Activated CD8-positive, alpha-beta memory T cell treated with anti-CD3 and anti-CD28 coated beads for 48 hours (primary cell): ENCODE measurements at regions not wholly inside any gene's neighbourhood (a gene's known extent, or its start where the extent isn't known, plus 50 kb on each side); places are given as distances from the start of the nearest gene placed in this dataset.
"Not testable (repeated sequence)": the region's sequence is repeated elsewhere in the genome, so short reads cannot be mapped to it uniquely, and the experiment has no call there.

Experiments
- DNase-seq, 3 experiments: peaks; one replicate each; pipeline ENCODE4 v3.0.0-alpha.2; 2020; ENCODE audit warnings: low read depth in 2 of 3, low spot score in 2 of 3

GRCh38 chr1:30229960-30230359 is 493.4 kb downstream of the MATN1 start:
- DNase-seq = no peak

DNA sequence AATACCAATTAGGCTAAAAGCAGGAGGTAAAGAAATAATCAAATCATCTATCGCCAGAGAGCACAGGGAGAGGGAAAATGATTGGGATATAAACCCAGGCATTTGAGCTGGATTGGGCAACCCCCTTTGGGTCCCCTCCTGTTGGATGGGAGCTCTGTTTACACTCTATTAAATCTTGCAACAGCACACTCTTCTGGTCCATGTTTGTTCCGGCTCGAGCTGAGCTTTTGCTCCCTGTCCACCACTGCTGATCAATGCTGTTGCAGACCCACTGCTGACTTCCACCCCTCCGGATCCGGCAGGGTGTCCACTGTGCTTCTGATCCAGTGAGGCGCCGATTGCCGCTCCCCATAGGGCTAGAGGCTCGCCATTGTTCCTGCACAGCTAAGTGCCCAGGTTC is 493.8 kb downstream of the MATN1 start:
- DNase-seq = no peak

- no peak for DNase-seq
These were observed 496.7 kb downstream of the MATN1 start for GRCh38 chr1:30226648-30227047.

DNA sequence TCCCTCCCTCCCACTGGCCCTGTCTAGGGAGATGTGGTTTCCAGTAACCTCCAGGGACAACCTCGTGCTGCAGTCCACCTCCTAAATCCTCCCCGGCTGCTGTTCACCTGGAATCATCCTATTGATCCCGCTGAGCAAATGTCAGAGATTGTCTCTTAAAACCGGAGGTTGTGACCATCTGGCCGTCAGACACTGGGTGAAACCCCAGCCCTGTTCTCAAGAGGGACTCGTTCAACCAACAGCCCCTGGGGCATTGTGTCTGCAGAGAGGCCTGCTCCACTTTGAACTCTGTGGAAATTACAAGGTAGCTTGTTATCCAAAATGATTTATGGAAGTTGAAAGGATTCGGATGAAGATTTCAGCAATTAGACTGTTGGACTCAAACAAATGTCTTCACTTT is 498.0 kb downstream of the MATN1 start:
- no peak for DNase-seq

- DNase-seq = no peak
These were observed 503.7 kb downstream of the MATN1 start for GRCh38 chr1:30219675-30220074.

DNA sequence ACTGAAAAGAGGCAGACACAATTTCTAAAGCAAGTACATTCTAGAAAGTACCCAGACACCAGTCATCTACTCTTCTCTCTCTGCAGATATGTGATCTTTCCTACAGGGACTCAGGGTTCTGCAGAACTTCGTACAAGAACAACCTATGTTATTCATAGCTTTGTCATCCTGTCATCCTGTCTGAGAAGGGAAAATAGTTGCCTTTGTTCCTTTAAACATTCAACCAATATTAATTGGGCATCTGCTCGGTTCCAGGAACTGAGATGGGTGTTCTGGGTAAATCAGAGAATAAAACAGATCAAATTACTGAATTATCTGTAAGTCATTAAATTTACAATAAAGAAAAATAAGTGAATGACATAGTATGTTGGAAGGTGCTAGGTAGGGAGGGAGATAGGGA is 504.9 kb downstream of the MATN1 start:
- DNase-seq = no peak

- DNase-seq = no peak
These were observed 506.8 kb downstream of the MATN1 start for GRCh38 chr1:30216602-30217001.

DNA sequence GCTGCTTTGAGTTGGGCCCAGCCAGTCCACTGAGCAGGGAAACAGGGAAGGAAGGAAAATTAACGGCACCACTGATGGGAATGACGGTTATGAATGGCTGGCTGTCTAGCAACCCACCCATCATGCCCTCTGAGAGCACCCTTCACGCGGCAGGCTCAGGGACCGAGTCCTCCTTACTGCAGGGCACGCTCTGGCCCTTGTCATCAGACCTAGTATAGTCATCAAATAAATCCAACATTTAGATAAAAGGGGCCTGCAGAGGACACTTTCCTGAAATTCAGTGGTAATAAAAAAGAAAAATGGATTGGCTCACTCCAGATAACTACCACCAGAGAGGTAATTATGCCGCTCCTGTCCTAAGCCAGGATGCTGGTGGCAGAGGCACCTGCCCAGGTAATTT is 509.4 kb downstream of the MATN1 start:
- DNase-seq = no peak

- not testable (repeated sequence) for DNase-seq
These were observed 515.4 kb downstream of the MATN1 start for GRCh38 chr1:30207962-30208361.

DNA sequence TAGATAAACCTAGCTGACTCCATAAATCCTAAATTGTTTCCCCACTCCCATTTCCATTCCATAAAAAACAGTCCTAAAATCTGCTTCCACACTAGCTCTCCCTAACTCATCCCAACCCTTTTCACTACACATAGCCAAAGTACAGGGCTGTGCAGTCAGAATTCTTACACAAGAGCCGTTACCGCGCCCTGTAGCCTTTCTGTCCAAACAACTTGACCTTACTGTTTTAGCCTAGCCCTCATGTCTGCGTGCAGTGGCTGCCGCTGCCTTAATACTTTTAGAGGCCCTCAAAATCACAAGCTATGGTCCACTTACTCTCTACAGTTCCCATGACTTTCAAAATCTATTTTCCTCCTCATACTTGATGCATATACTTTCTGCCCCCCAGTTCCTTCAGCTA is 516.8 kb downstream of the MATN1 start:
- not testable (repeated sequence) for DNase-seq

DNA sequence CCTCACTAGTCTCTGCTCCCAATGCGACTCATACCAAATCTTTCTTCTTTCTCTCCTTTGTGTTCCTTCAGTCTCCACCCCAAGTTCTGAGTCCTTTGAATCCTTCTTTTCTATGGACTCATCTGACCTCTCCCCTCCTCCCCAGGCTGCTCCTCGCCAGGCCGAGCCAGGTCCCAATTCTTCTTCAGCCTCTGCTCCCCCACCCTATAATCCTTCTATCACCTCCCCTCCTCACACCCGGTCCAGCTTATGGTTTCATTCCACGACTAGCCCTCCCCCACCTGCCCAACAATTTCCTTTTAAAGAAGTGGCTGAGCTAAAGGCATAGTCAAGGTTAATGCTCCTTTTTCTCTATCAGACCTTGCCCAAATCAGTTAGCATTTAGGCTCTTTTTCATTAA is 518.5 kb downstream of the MATN1 start:
- DNase-seq = not testable (repeated sequence)

GRCh38 chr1:30201015-30201414 is 522.4 kb downstream of the MATN1 start:
- DNase-seq = no peak

- DNase-seq = no peak
These were observed 523.2 kb downstream of the MATN1 start for GRCh38 chr1:30200161-30200560.

- DNase-seq = no peak
These were observed 523.8 kb downstream of the MATN1 start for GRCh38 chr1:30199563-30199962.

DNA sequence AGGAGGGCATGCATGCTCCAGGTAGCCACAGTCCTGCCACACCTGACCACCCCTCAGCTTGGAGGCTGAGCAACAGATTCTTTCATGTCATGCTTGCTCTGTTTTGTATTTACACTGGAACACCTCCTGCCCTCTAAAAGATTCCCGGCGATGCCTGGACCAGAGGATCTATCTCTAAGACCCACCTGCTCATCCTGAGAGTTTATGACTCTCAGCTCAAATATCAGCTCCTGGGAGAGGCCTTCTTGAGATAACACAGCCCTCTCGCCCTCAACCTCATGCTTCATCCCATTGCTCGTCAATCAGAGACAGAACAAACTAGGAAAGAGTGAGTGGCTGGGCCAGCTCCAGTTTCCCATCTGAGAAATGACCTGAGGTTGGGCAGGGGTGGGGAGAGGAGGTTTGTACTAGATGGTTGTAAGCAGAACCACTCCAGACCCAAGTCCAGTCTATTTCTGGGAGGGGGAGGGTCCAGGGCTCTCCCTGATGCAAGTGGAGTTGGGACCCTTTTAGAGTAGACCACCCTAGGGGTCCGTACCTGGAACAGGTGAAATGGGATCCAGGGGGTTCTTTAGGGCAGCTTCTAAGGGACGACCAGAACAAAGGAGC is 524.5 kb downstream of the MATN1 start:
- DNase-seq = no peak

GRCh38 chr1:30198451-30198760 is 525.0 kb downstream of the MATN1 start:
- DNase-seq = no peak

DNA sequence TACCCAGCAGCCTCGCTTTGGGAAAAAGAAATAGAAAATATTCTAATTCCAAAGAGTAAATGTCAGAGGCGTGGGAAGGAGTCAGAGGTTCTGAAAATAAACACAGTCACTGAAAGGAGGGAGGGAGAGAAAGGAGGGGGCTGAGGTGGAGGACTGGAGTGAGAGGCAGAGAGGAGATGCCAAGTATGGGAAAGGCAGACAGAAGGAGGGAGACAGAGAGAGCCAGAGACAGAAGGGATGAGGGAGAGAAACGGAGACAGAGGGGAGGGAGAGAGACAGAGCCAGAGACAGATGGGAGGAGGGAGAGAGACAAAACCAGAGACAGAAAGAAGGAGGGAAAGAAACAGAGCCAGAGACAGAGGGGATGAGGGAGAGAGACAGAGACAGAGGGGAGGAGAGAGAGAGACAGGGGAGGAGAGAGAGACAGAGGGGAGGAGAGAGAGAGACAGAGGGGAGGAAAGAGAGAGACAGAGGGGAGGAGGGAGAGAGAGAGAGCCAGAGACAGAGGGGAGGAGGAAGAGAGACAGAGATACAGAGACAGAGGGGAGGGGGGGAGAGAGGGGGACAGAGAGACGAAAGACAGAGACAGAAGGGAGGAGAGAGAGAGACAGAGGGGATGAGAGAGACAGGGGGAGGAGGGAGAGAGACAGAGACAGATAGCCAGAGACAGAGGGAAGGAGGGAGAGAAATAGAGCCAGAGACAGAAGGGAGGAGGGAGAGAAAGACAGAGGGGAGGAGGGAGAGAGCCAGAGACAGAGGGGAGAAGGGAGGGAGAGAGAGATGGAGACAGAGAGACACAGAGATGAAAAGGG is 525.5 kb downstream of the MATN1 start:
- no peak for DNase-seq

- no peak for DNase-seq
These were observed 526.3 kb downstream of the MATN1 start for GRCh38 chr1:30196872-30197638.

- no peak for DNase-seq
These were observed 526.9 kb downstream of the MATN1 start for GRCh38 chr1:30196457-30196856.

- DNase-seq = no peak
These were observed 527.8 kb downstream of the MATN1 start for GRCh38 chr1:30195424-30196134.

GRCh38 chr1:30194741-30195423 is 528.5 kb downstream of the MATN1 start:
- DNase-seq = no peak
